ENCODE measurements at regions not wholly inside any gene's neighbourhood (a gene's known extent, or its start where the extent isn't known, plus 50 kb on each side); places are given as distances from the start of the nearest gene placed in this dataset.

DNA sequence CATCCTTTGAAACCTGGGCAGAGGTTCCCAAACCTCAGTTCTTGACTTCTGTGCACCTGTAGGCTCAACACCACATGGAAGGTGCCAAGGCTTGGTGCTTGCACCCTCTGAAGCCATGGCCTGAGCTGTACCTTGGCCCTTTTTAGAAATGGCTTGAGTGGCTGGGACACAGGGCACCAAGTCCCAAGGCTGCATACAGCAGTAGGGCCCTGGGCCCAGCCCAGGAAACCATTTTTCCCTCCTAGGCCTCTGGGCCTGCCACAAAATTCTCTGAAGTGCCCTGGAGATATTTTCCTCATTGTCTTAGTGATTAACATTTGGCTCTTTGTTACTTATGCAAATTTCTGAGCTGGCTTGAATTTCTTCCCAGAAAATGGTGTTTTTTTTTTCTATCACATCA is 65.6 kb upstream of the ACTRT2 start:
- Histone ChIP-seq H2AK5ac (ENCODE audit: low read depth, low read length) (no peak overlapping the region), H2AFZ (ENCODE audit: low read length) (no peak overlapping the region), H3K4me3 (ENCODE audit: extremely low read depth in 1 of 4, insufficient read depth in 2 of 4, low read depth in 3 of 4, low read length in 4 of 4) (no peak overlapping the region), H2BK120ac (replicated peaks; ENCODE audit: low read depth, low read length) (no peak overlapping the region), H3K27me3 (replicated peaks in 1 of 4; ENCODE audit: control insufficient read depth in 3 of 4, extremely low read depth in 1 of 4, insufficient read depth in 3 of 4, low read length in 3 of 4) (no peaks in the 10 kb centered on the region), H3K27ac (ENCODE audit: low read depth, low read length) (no peak overlapping the region), H4K20me1 (replicated peaks in 1 of 2; ENCODE audit: control insufficient read depth in 1 of 2, insufficient read depth in 2 of 2, low read length in 2 of 2) (no peaks in the 10 kb centered on the region), H3K14ac (ENCODE audit: insufficient read length) (no peak overlapping the region), H3K9me3 (ENCODE audit: insufficient read depth in 2 of 2, low read depth in 1 of 2, low read length in 1 of 2) (peaks cover 67 to 74% of the 10 kb centered on the region in 2 experiments), H3K56ac (replicated peaks; ENCODE audit: insufficient read length, low read depth, low read length) (no peak overlapping the region), H2BK12ac (ENCODE audit: low read depth, low read length) (no peak overlapping the region), H3K23me2 (ENCODE audit: low read depth, low read length) (no peaks in the 10 kb centered on the region), H3K79me2 (ENCODE audit: control insufficient read depth in 1 of 2, insufficient read depth in 2 of 2, low read length in 2 of 2) (no peaks in the 10 kb centered on the region), H3K4me1 (replicated peaks in 1 of 4; ENCODE audit: control insufficient read depth in 3 of 4, insufficient read depth in 4 of 4, low read length in 3 of 4) (no peaks in the 10 kb centered on the region), H2BK15ac (ENCODE audit: low read length) (no peak overlapping the region), H2BK5ac (ENCODE audit: low read depth, low read length) (no peak overlapping the region), H3K4ac (replicated peaks; ENCODE audit: insufficient read length, low read depth, low read length) (no peak overlapping the region), H2BK20ac (ENCODE audit: low read length) (no peak overlapping the region), H3K4me2 (ENCODE audit: insufficient read depth in 1 of 2, low read depth in 2 of 2, low read length in 2 of 2) (no peak overlapping the region), H4K91ac (replicated peaks; ENCODE audit: insufficient read length, low read length) (no peak overlapping the region), H4K5ac (ENCODE audit: insufficient read length, low read depth, low read length) (no peak overlapping the region), H3K36me3 (ENCODE audit: control insufficient read depth in 2 of 4, insufficient read depth in 4 of 4, low read length in 3 of 4) (no peaks in the 10 kb centered on the region), H3K23ac (ENCODE audit: insufficient read length) (no peak overlapping the region), H4K8ac (ENCODE audit: extremely low read depth, insufficient read depth, low read length) (no peak overlapping the region), H3K9ac (replicated peaks in 1 of 4; ENCODE audit: extremely low read depth in 1 of 4, low read depth in 3 of 4, low read length in 3 of 4) (no peak overlapping the region), H3K18ac (ENCODE audit: extremely low read depth, low read length) (no peak overlapping the region), H3K79me1 (ENCODE audit: low read depth, low read length) (no peaks in the 10 kb centered on the region)
- FAIRE-seq (no peak), DNase-seq (ENCODE audit: low read depth in 1 of 2, low spot score in 2 of 2) (no peak)
- POLR2A ChIA-PET (ENCODE audit: partially characterized antibody), result no interaction called here
- CTCF ChIA-PET (ENCODE audit: partially characterized antibody), result no interaction called here
- TF ChIP-seq EZH2 (IDR thresholded peaks at IDR 0.05; ENCODE audit: low read depth, low read length, severe bottlenecking) (no peak), ZNF274 (IDR thresholded peaks at IDR 0.05; ENCODE audit: borderline replicate concordance, extremely low read depth, low read length) (no peak), TAF1 (IDR thresholded peaks at IDR 0.05; ENCODE audit: low read depth, low read length) (no peak), ASH2L (IDR thresholded peaks at IDR 0.05; ENCODE audit: low read length) (no peak)
